Epithelial cell of esophagus (primary cell): ENCODE measurements at regions not wholly inside any gene's neighbourhood (a gene's known extent, or its start where the extent isn't known, plus 50 kb on each side); places are given as distances from the start of the nearest gene placed in this dataset.

ENCODE experiments used
- DNase-seq: peaks from one replicate; pipeline ENCODE4 v3.0.0; 2010; ENCODE audit warnings: low read depth
- H3K4me3 ChIP-seq: 2 replicates; pipeline ENCODE4 v1.5.1; 2011; ENCODE audit warnings: mild to moderate bottlenecking, low read length, control low read depth
- TF ChIP-seq, protein P1 (sequence below): IDR thresholded peaks from 2 replicates; pipeline ENCODE4 v1.5.1; 2011; ENCODE audit warnings: low read depth, mild to moderate bottlenecking, low read length, control low read depth, inconsistent platforms; ENCODE audit not compliant: insufficient read depth; ENCODE audit errors: missing control alignments

DNA sequence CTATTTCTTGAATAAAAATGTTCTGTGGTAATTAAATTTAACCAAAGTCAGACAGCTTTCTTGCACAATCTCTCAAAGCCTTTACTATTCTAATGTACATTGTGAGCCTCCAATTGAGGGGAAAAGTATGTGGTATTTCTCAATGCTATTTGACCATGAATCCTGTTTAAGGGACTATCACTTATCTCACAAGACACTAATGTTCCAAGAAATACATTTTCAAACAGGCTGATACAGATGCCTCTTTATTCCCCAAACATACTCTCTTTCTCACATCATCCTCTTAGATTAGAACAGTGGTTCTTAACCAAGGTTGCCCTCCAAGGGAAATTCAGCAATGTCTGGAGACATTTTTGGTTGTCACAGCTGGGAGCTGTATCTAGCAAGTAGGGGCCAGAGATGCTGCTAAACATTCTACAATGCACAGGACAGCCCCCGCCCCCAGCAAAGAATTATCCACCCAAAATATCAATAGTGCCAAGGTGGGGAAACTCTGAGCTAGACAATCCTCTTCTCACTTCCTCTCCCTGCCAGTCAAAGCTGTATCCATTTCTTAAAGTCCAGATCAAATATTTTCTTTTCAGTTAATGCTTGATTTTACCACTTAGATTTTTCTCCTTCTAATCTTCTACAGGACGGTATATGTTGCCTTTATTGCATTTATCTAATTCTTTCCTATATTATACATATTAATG is 129.2 kb upstream of the TRIM2 start:
- TF ChIP-seq, protein P1, sequence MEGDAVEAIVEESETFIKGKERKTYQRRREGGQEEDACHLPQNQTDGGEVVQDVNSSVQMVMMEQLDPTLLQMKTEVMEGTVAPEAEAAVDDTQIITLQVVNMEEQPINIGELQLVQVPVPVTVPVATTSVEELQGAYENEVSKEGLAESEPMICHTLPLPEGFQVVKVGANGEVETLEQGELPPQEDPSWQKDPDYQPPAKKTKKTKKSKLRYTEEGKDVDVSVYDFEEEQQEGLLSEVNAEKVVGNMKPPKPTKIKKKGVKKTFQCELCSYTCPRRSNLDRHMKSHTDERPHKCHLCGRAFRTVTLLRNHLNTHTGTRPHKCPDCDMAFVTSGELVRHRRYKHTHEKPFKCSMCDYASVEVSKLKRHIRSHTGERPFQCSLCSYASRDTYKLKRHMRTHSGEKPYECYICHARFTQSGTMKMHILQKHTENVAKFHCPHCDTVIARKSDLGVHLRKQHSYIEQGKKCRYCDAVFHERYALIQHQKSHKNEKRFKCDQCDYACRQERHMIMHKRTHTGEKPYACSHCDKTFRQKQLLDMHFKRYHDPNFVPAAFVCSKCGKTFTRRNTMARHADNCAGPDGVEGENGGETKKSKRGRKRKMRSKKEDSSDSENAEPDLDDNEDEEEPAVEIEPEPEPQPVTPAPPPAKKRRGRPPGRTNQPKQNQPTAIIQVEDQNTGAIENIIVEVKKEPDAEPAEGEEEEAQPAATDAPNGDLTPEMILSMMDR = no peak
- H3K4me3 ChIP-seq = no peak overlapping the region
- DNase-seq = no peak

DNA sequence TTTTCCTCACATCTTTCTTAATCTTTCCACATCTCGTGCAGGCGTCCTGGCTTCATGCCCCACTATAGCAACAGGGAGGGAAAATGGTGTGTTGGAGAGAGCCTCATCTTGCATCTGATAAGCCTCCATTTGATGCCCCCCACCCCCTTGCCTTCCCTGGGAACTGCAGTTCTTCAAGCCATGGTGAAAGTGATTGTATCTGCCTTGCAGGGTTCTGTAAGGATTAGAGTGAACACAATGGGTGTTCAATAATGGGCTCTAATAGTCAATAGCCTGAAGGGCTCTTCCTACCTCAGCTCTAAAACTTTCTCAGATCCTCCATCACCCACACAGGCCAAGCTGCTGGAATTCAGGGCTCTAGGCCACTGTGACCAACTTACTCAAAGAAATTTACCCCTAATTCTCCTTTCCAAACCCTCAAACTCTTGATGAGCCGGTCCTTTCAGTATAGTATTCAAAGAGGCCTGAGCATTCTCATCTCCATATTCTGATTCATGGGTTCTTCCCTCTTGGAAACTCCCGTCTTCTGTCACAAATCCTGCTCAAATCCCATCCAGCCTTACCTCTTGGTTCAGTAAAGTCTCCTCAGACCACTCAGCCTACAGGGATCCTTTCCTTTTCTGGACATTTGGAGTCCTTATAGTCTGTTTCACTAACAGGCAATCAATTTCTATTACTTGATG is 128.3 kb upstream of the TRIM2 start:
- TF ChIP-seq, protein P1 = no peak
- no peak overlapping the region for H3K4me3 ChIP-seq
- DNase-seq = no peak

DNA sequence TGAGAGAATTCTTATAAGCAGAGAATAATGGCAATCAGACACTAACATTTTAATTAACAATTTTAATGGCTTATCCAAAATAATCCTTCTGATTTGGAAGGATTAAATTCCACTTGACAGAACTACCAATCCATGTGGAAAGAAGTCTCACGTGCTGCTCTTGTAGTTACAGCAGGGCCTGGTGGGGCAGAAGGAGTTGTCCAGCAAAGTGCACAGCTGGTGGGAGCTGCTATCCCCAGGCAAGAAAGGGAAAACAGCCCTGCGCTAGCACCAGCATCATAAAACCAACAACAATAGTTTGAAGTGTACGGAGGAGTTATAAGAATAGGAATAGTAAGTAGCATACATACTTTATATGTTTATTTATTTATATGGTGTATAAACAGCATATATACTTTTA is 127.4 kb upstream of the TRIM2 start:
- DNase-seq = no peak
- TF ChIP-seq, protein P1 = no peak
- no peak overlapping the region for H3K4me3 ChIP-seq

DNA sequence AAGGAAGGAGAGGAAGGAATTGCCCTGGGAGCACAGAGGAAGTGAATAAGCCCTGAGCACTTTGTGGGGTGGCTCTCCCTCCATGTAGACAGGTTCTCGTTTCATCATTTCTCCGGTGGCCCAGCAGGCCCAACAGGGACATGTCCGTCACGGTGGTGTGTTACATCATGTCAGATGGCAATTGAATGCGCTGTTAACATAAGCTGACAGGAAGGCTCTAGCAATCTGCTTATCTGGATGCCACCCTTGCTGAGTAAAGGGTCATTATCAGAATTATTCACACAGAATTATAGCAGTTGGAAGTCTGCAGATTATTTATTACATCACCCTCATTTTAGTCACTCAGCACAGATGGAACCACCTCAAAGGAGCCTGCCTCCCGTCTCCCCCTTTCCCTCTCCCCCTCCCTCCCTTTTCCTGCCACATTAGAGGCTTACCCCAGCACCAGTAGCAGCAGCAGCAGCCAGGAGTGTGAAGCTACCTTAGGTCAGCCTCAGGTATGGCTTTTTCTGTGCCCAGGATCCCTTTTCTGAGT is 124.3 kb upstream of the TRIM2 start:
- TF ChIP-seq, protein P1 = no peak
- H3K4me3 ChIP-seq = no peak overlapping the region
- no peak for DNase-seq

DNA sequence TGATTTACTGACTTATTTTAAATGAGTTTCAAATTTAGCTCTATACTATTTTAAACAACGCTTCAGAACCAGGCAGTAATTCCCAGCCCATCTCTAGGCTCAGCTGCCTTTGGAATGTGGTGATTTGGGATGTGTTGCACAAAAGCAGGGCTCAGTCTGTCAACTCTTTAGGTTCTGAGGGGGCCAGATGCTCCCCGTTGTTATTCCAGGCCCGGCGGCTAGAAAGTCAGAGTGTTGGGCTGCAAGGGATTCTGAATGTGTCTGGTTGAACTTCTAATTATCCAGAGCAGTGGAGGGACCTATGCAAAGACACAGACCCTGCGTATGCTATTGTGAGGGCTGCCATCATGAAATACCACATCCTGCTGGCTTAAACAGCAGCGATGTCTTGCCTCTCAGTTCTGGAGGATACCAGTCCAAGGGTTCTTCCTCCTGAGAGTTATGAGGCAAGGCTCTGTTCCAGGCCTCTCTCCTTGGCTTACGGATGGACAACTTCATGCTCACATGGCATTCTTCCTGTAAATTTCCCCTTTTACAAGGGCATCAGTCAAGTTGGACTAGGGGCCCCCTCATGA is 123.2 kb upstream of the TRIM2 start:
- H3K4me3 ChIP-seq = no peak overlapping the region
- DNase-seq = no peak
- TF ChIP-seq, protein P1 = no peak

DNA sequence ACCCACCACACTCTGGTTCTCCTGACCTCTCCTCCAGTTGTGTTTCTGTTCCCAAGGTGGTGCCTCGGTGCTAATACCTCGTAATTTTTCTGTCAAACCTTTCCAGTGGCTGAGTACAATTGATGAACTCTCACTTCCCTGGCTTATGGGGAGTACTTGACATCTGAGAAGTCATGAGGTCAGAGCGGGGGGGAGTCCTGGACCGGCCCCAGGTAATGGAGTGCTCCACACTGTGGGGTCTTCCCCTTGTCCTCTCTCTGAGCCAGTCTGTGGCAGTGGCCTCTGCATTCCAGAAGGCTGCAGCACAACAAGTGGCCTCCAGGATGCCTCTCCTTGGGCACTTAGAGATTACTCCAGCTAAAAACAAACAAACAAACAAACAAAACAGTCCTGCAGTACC is 122.5 kb upstream of the TRIM2 start:
- no peak overlapping the region for H3K4me3 ChIP-seq
- TF ChIP-seq, protein P1 = peak; percentile 9
- DNase-seq = no peak
